ENCODE measurements at regions not wholly inside any gene's neighbourhood (a gene's known extent, or its start where the extent isn't known, plus 50 kb on each side); places are given as distances from the start of the nearest gene placed in this dataset.

GRCh38 chr2:145957929-145958328 is 1438.0 kb upstream of the ZEB2 start:
- Histone ChIP-seq H3K27ac (ENCODE audit: extremely low read depth, low read depth, low read length) (no peak overlapping the region), H3K4me3 (ENCODE audit: low read depth, low read length) (no peak overlapping the region), H3K9me3 (ENCODE audit: control insufficient read depth, insufficient read depth, low read depth, low read length) (no peaks in the 10 kb centered on the region), H3K4me1 (ENCODE audit: control insufficient read depth, insufficient read depth, low read length) (no peaks in the 10 kb centered on the region), H3K36me3 (ENCODE audit: control insufficient read depth in 2 of 2, insufficient read depth in 1 of 2, low read length in 2 of 2) (no peaks in the 10 kb centered on the region)
- TF ChIP-seq ZNF830 (tag by site-specific recombination; IDR thresholded peaks at IDR 0.05; ENCODE audit: low read depth) (no peak), ZBTB26 (tag by site-specific recombination; optimal IDR thresholded peaks at IDR 0.05) (no peak), ZNF776 (tag by site-specific recombination; IDR thresholded peaks at IDR 0.05; ENCODE audit: borderline replicate concordance) (no peak), ZNF558 (tag by site-specific recombination; IDR thresholded peaks at IDR 0.05) (no peak), ZFP3 (tag by site-specific recombination; IDR thresholded peaks at IDR 0.05; ENCODE audit: low read depth) (no peak), ZNF544 (tag by site-specific recombination; IDR thresholded peaks at IDR 0.05) (no peak), ZNF549 (tag by site-specific recombination; IDR thresholded peaks at IDR 0.05) (no peak), ZBTB20 (tag by site-specific recombination; IDR thresholded peaks at IDR 0.05) (no peak), ZNF426 (tag by site-specific recombination; IDR thresholded peaks at IDR 0.05) (no peak), ZNF24 (tag by site-specific recombination; IDR thresholded peaks at IDR 0.05) (no peak), ZFP41 (tag by site-specific recombination; IDR thresholded peaks at IDR 0.05; ENCODE audit: borderline replicate concordance) (no peak), FEZF1 (tag by site-specific recombination; IDR thresholded peaks at IDR 0.05) (no peak), MZF1 (tag by site-specific recombination; IDR thresholded peaks at IDR 0.05; ENCODE audit: borderline replicate concordance) (no peak), GLIS1 (tag by site-specific recombination; IDR thresholded peaks at IDR 0.05) (no peak), ZNF324 (tag by site-specific recombination; IDR thresholded peaks at IDR 0.05) (no peak), ZBTB8A (tag by site-specific recombination; IDR thresholded peaks at IDR 0.05) (no peak), ZNF311 (tag by site-specific recombination; IDR thresholded peaks at IDR 0.05; ENCODE audit: borderline replicate concordance) (no peak)
- TF ChIP-seq, protein P1, sequence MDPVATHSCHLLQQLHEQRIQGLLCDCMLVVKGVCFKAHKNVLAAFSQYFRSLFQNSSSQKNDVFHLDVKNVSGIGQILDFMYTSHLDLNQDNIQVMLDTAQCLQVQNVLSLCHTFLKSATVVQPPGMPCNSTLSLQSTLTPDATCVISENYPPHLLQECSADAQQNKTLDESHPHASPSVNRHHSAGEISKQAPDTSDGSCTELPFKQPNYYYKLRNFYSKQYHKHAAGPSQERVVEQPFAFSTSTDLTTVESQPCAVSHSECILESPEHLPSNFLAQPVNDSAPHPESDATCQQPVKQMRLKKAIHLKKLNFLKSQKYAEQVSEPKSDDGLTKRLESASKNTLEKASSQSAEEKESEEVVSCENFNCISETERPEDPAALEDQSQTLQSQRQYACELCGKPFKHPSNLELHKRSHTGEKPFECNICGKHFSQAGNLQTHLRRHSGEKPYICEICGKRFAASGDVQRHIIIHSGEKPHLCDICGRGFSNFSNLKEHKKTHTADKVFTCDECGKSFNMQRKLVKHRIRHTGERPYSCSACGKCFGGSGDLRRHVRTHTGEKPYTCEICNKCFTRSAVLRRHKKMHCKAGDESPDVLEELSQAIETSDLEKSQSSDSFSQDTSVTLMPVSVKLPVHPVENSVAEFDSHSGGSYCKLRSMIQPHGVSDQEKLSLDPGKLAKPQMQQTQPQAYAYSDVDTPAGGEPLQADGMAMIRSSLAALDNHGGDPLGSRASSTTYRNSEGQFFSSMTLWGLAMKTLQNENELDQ (tag by site-specific recombination; IDR thresholded peaks at IDR 0.05; ENCODE audit: low read depth): no peak
- TF ChIP-seq, protein P2, sequence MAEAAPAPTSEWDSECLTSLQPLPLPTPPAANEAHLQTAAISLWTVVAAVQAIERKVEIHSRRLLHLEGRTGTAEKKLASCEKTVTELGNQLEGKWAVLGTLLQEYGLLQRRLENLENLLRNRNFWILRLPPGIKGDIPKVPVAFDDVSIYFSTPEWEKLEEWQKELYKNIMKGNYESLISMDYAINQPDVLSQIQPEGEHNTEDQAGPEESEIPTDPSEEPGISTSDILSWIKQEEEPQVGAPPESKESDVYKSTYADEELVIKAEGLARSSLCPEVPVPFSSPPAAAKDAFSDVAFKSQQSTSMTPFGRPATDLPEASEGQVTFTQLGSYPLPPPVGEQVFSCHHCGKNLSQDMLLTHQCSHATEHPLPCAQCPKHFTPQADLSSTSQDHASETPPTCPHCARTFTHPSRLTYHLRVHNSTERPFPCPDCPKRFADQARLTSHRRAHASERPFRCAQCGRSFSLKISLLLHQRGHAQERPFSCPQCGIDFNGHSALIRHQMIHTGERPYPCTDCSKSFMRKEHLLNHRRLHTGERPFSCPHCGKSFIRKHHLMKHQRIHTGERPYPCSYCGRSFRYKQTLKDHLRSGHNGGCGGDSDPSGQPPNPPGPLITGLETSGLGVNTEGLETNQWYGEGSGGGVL (tag by site-specific recombination; IDR thresholded peaks at IDR 0.05): no peak
- ChIA-PET POLR2A (no interaction called here), CTCF (no interaction called here)

DNA sequence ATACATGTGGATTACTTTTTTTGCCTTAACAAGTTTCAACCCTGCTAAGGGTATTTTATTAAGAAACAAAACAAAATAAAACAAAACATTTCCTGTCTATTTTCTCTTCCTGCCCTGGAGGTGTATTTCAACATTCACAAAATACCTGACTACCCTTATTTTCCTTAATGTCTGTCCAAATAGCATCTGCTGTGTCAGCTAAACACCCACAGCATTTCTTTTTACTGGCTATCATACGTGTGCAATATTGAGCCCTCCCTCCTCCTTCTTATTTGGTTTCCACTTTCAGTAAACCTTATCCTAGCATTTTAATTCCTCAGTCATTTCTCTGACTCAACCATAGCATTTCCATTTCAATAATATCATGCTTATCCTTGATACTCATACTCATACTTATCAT is 1420.0 kb upstream of the ZEB2 start:
- Histone ChIP-seq H3K36me3 (ENCODE audit: control insufficient read depth in 2 of 2, insufficient read depth in 1 of 2, low read length in 2 of 2) (no peaks in the 10 kb centered on the region), H3K4me3 (ENCODE audit: low read depth, low read length) (no peak overlapping the region), H3K27ac (ENCODE audit: extremely low read depth, low read depth, low read length) (no peak overlapping the region), H3K9me3 (ENCODE audit: control insufficient read depth, insufficient read depth, low read depth, low read length) (no peaks in the 10 kb centered on the region), H3K4me1 (ENCODE audit: control insufficient read depth, insufficient read depth, low read length) (no peaks in the 10 kb centered on the region)
- ChIA-PET POLR2A (no interaction called here), CTCF (no interaction called here)
- TF ChIP-seq ZNF426 (tag by site-specific recombination; IDR thresholded peaks at IDR 0.05): no peak
- TF ChIP-seq ZBTB44 (tag by site-specific recombination; IDR thresholded peaks at IDR 0.05): no peak
- TF ChIP-seq ZNF585B (tag by site-specific recombination; IDR thresholded peaks at IDR 0.05): no peak
- TF ChIP-seq BCL11B (tag by site-specific recombination; IDR thresholded peaks at IDR 0.05; ENCODE audit: low read depth): no peak
- TF ChIP-seq ZNF354C (tag by site-specific recombination; IDR thresholded peaks at IDR 0.05; ENCODE audit: borderline replicate concordance, low read depth): no peak
- TF ChIP-seq, protein P3, sequence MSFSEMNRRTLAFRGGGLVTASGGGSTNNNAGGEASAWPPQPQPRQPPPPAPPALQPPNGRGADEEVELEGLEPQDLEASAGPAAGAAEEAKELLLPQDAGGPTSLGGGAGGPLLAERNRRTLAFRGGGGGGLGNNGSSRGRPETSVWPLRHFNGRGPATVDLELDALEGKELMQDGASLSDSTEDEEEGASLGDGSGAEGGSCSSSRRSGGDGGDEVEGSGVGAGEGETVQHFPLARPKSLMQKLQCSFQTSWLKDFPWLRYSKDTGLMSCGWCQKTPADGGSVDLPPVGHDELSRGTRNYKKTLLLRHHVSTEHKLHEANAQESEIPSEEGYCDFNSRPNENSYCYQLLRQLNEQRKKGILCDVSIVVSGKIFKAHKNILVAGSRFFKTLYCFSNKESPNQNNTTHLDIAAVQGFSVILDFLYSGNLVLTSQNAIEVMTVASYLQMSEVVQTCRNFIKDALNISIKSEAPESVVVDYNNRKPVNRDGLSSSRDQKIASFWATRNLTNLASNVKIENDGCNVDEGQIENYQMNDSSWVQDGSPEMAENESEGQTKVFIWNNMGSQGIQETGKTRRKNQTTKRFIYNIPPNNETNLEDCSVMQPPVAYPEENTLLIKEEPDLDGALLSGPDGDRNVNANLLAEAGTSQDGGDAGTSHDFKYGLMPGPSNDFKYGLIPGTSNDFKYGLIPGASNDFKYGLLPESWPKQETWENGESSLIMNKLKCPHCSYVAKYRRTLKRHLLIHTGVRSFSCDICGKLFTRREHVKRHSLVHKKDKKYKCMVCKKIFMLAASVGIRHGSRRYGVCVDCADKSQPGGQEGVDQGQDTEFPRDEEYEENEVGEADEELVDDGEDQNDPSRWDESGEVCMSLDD (tag by site-specific recombination; IDR thresholded peaks at IDR 0.05): no peak

Measured in HEK293 (cell line).